H1 (cell line): ENCODE measurements at regions not wholly inside any gene's neighbourhood (a gene's known extent, or its start where the extent isn't known, plus 50 kb on each side); places are given as distances from the start of the nearest gene placed in this dataset.

Experiments
- CTCF ChIA-PET: fragments of 300-600 bp; sonication (Branson Sonifier 250); formaldehyde crosslinking; loops from one replicate; lab custom pipeline; 2021; ENCODE audit not compliant: partially characterized antibody; lab: Charles Lee
- POLR2A ChIA-PET: fragments of 300-600 bp; sonication (Branson Sonifier 250); formaldehyde crosslinking; loops from one replicate; lab custom pipeline; 2021; ENCODE audit warnings: inconsistent platforms; ENCODE audit not compliant: partially characterized antibody; lab: Charles Lee
- DNase-seq, 2 experiments: peaks; one replicate each; pipeline versions ENCODE4 v3.0.0 to v3.0.0-alpha.2; 2010 to 2022; ENCODE audit warnings: low spot score in 2 of 2, low read depth in 1 of 2, mixed read lengths in 1 of 2
- FAIRE-seq: peaks from 2 replicates; lab custom pipeline; 2011; peaks lifted over from hg19 to GRCh38; lab: Jason Lieb, UNC
- H2AFZ ChIP-seq: 2 replicates; pipeline ENCODE4 v1.8.1; 2012; ENCODE audit warnings: low read length, inconsistent platforms
- H2AK5ac ChIP-seq: 2 replicates; pipeline ENCODE4 v1.6.1; 2013; ENCODE audit warnings: low read depth, low read length
- H2BK120ac ChIP-seq: replicated peaks from 2 replicates; pipeline ENCODE3; 2013; ENCODE audit warnings: low read depth, low read length, inconsistent platforms
- H2BK12ac ChIP-seq: 2 replicates; pipeline ENCODE4 v1.6.1; 2013; ENCODE audit warnings: low read depth, low read length
- H2BK15ac ChIP-seq: 2 replicates; pipeline ENCODE4 v1.6.1; 2013; ENCODE audit warnings: low read length
- H2BK20ac ChIP-seq: 2 replicates; pipeline ENCODE4 v1.6.1; 2013; ENCODE audit warnings: low read length
- H2BK5ac ChIP-seq: 2 replicates; pipeline ENCODE4 v1.6.1; 2013; ENCODE audit warnings: low read depth, low read length
- H3K14ac ChIP-seq: 2 replicates; pipeline ENCODE4 v1.6.1; 2013; ENCODE audit warnings: inconsistent platforms; ENCODE audit not compliant: insufficient read length
- H3K18ac ChIP-seq: 2 replicates; pipeline ENCODE4 v1.6.1; 2013; ENCODE audit warnings: low read length; ENCODE audit errors: extremely low read depth
- H3K23ac ChIP-seq: 2 replicates; pipeline ENCODE4 v1.6.1; 2013; ENCODE audit warnings: inconsistent platforms; ENCODE audit not compliant: insufficient read length
- H3K23me2 ChIP-seq: 2 replicates; pipeline ENCODE4 v1.6.1; 2013; ENCODE audit warnings: low read depth, low read length
- H3K27ac ChIP-seq: 2 replicates; pipeline ENCODE4 v1.6.1; 2011; ENCODE audit warnings: low read depth, low read length, inconsistent platforms
- H3K27me3 ChIP-seq, 4 experiments: replicated peaks in 1 of 4; 1 replicate in 1 of 4; 2 replicates in 3 of 4; pipeline versions ENCODE4 v1.6.1 to v1.8.1; 2011 to 2013; ENCODE audit warnings: low read length in 3 of 4, mild to moderate bottlenecking in 3 of 4, inconsistent platforms in 2 of 4, mixed read lengths in 2 of 4, moderate library complexity in 1 of 4; ENCODE audit not compliant: control insufficient read depth in 3 of 4, insufficient read depth in 3 of 4; ENCODE audit errors: extremely low read depth in 1 of 4
- H3K36me3 ChIP-seq, 4 experiments: 2 replicates each; pipeline versions ENCODE4 v1.6.1 to v1.8.1; 2011 to 2013; ENCODE audit warnings: mild to moderate bottlenecking in 4 of 4, low read length in 3 of 4, moderate library complexity in 2 of 4, control low read depth in 1 of 4, inconsistent platforms in 1 of 4; ENCODE audit not compliant: insufficient read depth in 4 of 4, control insufficient read depth in 2 of 4
- H3K4ac ChIP-seq: replicated peaks from 2 replicates; pipeline ENCODE3; 2013; ENCODE audit warnings: low read length, low read depth, mixed read lengths, inconsistent platforms; ENCODE audit not compliant: insufficient read length
- H3K4me1 ChIP-seq, 4 experiments: replicated peaks in 1 of 4; 1 replicate in 1 of 4; 2 replicates in 3 of 4; pipeline versions ENCODE4 v1.6.1 to v1.8.1; 2011 to 2013; ENCODE audit warnings: low read length in 3 of 4, inconsistent platforms in 2 of 4, mixed read lengths in 1 of 4; ENCODE audit not compliant: insufficient read depth in 4 of 4, control insufficient read depth in 3 of 4
- H3K4me2 ChIP-seq, 2 experiments: 2 replicates each; pipeline versions ENCODE4 v1.6.1 to v1.8.1; 2011 to 2013; ENCODE audit warnings: low read depth in 2 of 2, low read length in 2 of 2, control low read depth in 1 of 2, inconsistent platforms in 1 of 2, mild to moderate bottlenecking in 1 of 2; ENCODE audit not compliant: insufficient read depth in 1 of 2
- H3K4me3 ChIP-seq, 4 experiments: fragments of 200-600, 300-600 bp in 1 of 4; sonication (generic), shearing (Covaris generic), sonication (Bioruptor Twin) in 1 of 4; 2 replicates each; pipeline versions ENCODE4 v1.5.1 to v1.8.1; 2011 to 2016; ENCODE audit warnings: low read length in 4 of 4, low read depth in 3 of 4, control low read depth in 2 of 4, inconsistent platforms in 2 of 4, mild to moderate bottlenecking in 2 of 4, mixed read lengths in 1 of 4, moderate library complexity in 1 of 4; ENCODE audit not compliant: insufficient read depth in 2 of 4; ENCODE audit errors: extremely low read depth in 1 of 4
- H3K56ac ChIP-seq: replicated peaks from 2 replicates; pipeline ENCODE3; 2013; ENCODE audit warnings: low read depth, mild to moderate bottlenecking, mixed read lengths, low read length, inconsistent platforms; ENCODE audit not compliant: insufficient read length
- H3K79me1 ChIP-seq: 2 replicates; pipeline ENCODE4 v1.6.1; 2013; ENCODE audit warnings: low read depth, low read length, control low read depth
- H3K79me2 ChIP-seq, 2 experiments: 2 replicates each; pipeline versions ENCODE4 v1.6.1 to v1.8.1; 2012 to 2013; ENCODE audit warnings: low read length in 2 of 2, mild to moderate bottlenecking in 2 of 2, inconsistent platforms in 1 of 2; ENCODE audit not compliant: insufficient read depth in 2 of 2, control insufficient read depth in 1 of 2
- H3K9ac ChIP-seq, 4 experiments: replicated peaks in 1 of 4; 1 replicate in 1 of 4; 2 replicates in 3 of 4; pipeline versions ENCODE4 v1.6.1 to v1.8.1; 2011 to 2013; ENCODE audit warnings: low read depth in 3 of 4, low read length in 3 of 4, control low read depth in 2 of 4, mild to moderate bottlenecking in 2 of 4, moderate library complexity in 2 of 4, inconsistent platforms in 1 of 4; ENCODE audit errors: extremely low read depth in 1 of 4
- H3K9me3 ChIP-seq, 2 experiments: 2 replicates each; pipeline versions ENCODE4 v1.6.1 to v1.8.1; 2012 to 2013; ENCODE audit warnings: mild to moderate bottlenecking in 2 of 2, moderate library complexity in 2 of 2, control low read depth in 1 of 2, inconsistent platforms in 1 of 2, low read depth in 1 of 2, low read length in 1 of 2, mixed read lengths in 1 of 2; ENCODE audit not compliant: insufficient read depth in 2 of 2
- H4K20me1 ChIP-seq, 2 experiments: replicated peaks in 1 of 2; 2 replicates each; pipeline versions ENCODE3 to v1.8.1; 2011 to 2013; ENCODE audit warnings: inconsistent platforms in 2 of 2, low read length in 2 of 2, mild to moderate bottlenecking in 1 of 2; ENCODE audit not compliant: insufficient read depth in 2 of 2, control insufficient read depth in 1 of 2
- H4K5ac ChIP-seq: 2 replicates; pipeline ENCODE4 v1.6.1; 2013; ENCODE audit warnings: low read length, low read depth, mixed read lengths, inconsistent platforms; ENCODE audit not compliant: insufficient read length
- H4K8ac ChIP-seq: 2 replicates; pipeline ENCODE4 v1.8.0; 2013; ENCODE audit warnings: mild to moderate bottlenecking, moderate library complexity, low read length, inconsistent platforms; ENCODE audit not compliant: insufficient read depth; ENCODE audit errors: extremely low read depth
- H4K91ac ChIP-seq: replicated peaks from 2 replicates; pipeline ENCODE3; 2013; ENCODE audit warnings: low read length, mixed read lengths, inconsistent platforms; ENCODE audit not compliant: insufficient read length
- BRCA1 ChIP-seq: IDR thresholded peaks from 2 replicates; pipeline ENCODE4 v1.6.1; 2012; ENCODE audit warnings: low read depth, low read length, improper control_type of control experiment
- CHD1 ChIP-seq: IDR thresholded peaks from 2 replicates; pipeline ENCODE4 v1.6.1; 2012; ENCODE audit warnings: low read depth, low read length, improper control_type of control experiment
- CHD2 ChIP-seq: IDR thresholded peaks from 2 replicates; pipeline ENCODE4 v1.6.1; 2012; ENCODE audit warnings: low read length, improper control_type of control experiment
- CTBP2 ChIP-seq: IDR thresholded peaks from 2 replicates; pipeline ENCODE4 v1.7.0; 2011; ENCODE audit warnings: borderline replicate concordance, mild to moderate bottlenecking, moderate library complexity, mixed read lengths, low read length; ENCODE audit not compliant: insufficient read depth, insufficient read length
- EP300 ChIP-seq, 2 experiments: IDR thresholded peaks; 1 replicate in 1 of 2; 2 replicates in 1 of 2; pipeline ENCODE4 v1.6.1; 2011 to 2012; ENCODE audit warnings: low read depth in 2 of 2, low read length in 2 of 2, mild to moderate bottlenecking in 2 of 2, borderline replicate concordance in 1 of 2, inconsistent platforms in 1 of 2, moderate library complexity in 1 of 2
- GABPA ChIP-seq: IDR thresholded peaks from 2 replicates; pipeline ENCODE4 v1.6.1; 2011; ENCODE audit warnings: mild to moderate bottlenecking, low read length, moderate library complexity, borderline replicate concordance; ENCODE audit not compliant: insufficient read depth
- HDAC2 ChIP-seq, 2 experiments: fragments of 300-600 bp in 1 of 2; sonication (generic) in 1 of 2; IDR thresholded peaks; 2 replicates each; pipeline ENCODE4 v1.6.1; 2011 to 2012; ENCODE audit warnings: low read depth in 2 of 2, low read length in 2 of 2, mild to moderate bottlenecking in 2 of 2, moderate library complexity in 2 of 2, borderline replicate concordance in 1 of 2, inconsistent platforms in 1 of 2
- HDAC6 ChIP-seq: IDR thresholded peaks from one replicate; pipeline ENCODE4 v1.7.1; 2012; ENCODE audit warnings: low read depth, mild to moderate bottlenecking, inconsistent platforms, low read length, moderate library complexity
- JUND ChIP-seq: IDR thresholded peaks from 2 replicates; pipeline ENCODE4 v1.6.1; 2011; ENCODE audit warnings: mild to moderate bottlenecking, improper control_type of control experiment, low read length
- KDM1A ChIP-seq: fragments of 200-600, 300-600 bp; sonication (generic); IDR thresholded peaks from 2 replicates; pipeline ENCODE4 v1.7.1; 2016; ENCODE audit warnings: mild to moderate bottlenecking, low read length, borderline replicate concordance
- POLR2AphosphoS5 ChIP-seq: IDR thresholded peaks from 2 replicates; pipeline ENCODE4 v1.6.1; 2011; ENCODE audit warnings: low read depth, low read length
- SP4 ChIP-seq: IDR thresholded peaks from 2 replicates; pipeline ENCODE4 v1.6.1; 2012; ENCODE audit warnings: low read length, inconsistent platforms
- TEAD4 ChIP-seq: IDR thresholded peaks from 2 replicates; pipeline ENCODE4 v1.6.1; 2012; ENCODE audit warnings: low read depth, low read length, inconsistent platforms, mixed read lengths
- WGBS, 2 experiments: shearing (Covaris generic) in 1 of 2; methylation state at CpG; one replicate each; pipeline versions ENCODE4 v1.1.6 to v1.1.7; 2013 to 2015; ENCODE audit warnings: low lambda C conversion rate in 2 of 2, mixed read lengths in 2 of 2, inconsistent platforms in 1 of 2, low coverage in 1 of 2, missing lambda C conversion rate in 1 of 2; ENCODE audit not compliant: insufficient replicate concordance in 2 of 2, insufficient coverage in 1 of 2, insufficient read length in 1 of 2; ENCODE audit errors: extremely low coverage in 1 of 2, missing lambda C conversion rate in 1 of 2; 5-methylcytosine and 5-hydroxymethylcytosine counted together
- TF ChIP-seq, protein P1 (sequence below): IDR thresholded peaks from 2 replicates; pipeline ENCODE4 v1.6.1; 2012; ENCODE audit warnings: low read length, inconsistent platforms

DNA sequence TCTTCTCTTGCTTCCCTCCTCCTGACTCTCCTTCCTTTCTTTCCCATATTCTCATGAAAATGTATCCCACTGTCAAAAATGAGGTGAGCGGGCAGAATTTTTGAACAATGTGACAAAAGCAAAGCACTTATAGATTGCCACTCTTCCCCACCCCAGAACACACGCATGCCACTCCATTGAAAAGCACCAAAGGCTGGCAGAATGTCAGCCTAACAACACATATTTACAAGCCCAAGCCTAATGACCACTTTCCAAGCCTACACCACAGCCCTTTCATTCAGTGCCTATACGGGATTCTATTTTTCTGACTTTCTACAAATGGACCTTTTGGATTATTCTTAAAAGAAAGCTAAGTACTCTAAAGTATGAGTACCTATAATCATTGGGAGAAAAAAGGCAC, 62.9 kb upstream of the METAP2 start:
- no peak overlapping the region for H2AK5ac ChIP-seq
- no peak for DNase-seq
- no peak for FAIRE-seq
- TF ChIP-seq EP300 (IDR thresholded peaks at IDR 0.05; ENCODE audit: borderline replicate concordance in 1 of 2, low read depth in 2 of 2, low read length in 2 of 2) (no peak), CHD1 (no peak), HDAC2 (IDR thresholded peaks at IDR 0.05; ENCODE audit: borderline replicate concordance in 1 of 2, low read depth in 2 of 2, low read length in 2 of 2) (no peak), KDM1A (no peak), BRCA1 (no peak), CTBP2 (no peak), GABPA (no peak), JUND (no peak), SP4 (no peak), POLR2AphosphoS5 (no peak), HDAC6 (no peak), CHD2 (no peak), TEAD4 (no peak)
- TF ChIP-seq, protein P1, sequence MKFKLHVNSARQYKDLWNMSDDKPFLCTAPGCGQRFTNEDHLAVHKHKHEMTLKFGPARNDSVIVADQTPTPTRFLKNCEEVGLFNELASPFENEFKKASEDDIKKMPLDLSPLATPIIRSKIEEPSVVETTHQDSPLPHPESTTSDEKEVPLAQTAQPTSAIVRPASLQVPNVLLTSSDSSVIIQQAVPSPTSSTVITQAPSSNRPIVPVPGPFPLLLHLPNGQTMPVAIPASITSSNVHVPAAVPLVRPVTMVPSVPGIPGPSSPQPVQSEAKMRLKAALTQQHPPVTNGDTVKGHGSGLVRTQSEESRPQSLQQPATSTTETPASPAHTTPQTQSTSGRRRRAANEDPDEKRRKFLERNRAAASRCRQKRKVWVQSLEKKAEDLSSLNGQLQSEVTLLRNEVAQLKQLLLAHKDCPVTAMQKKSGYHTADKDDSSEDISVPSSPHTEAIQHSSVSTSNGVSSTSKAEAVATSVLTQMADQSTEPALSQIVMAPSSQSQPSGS, result no peak

More for the DNA sequence above, 62.9 kb upstream of the METAP2 start:
- Histone ChIP-seq H3K4ac (no peak overlapping the region), H3K4me1 (no peaks in the 10 kb centered on the region; a peak in 1 of 7 replicates), H2BK12ac (no peak overlapping the region), H3K18ac (no peak overlapping the region), H3K9ac (no peak overlapping the region), H4K20me1 (no peaks in the 10 kb centered on the region), H2BK120ac (no peak overlapping the region), H4K8ac (no peak overlapping the region), H4K91ac (no peak overlapping the region), H2BK15ac (no peak overlapping the region), H2BK5ac (no peak overlapping the region), H3K23ac (no peak overlapping the region), H3K4me2 (no peak overlapping the region), H3K4me3 (no peak overlapping the region), H3K56ac (no peak overlapping the region), H3K27me3 (no peaks in the 10 kb centered on the region), H4K5ac (no peak overlapping the region), H3K14ac (no peak overlapping the region), H3K27ac (no peak overlapping the region), H3K23me2 (no peaks in the 10 kb centered on the region), H3K36me3 (no peaks in the 10 kb centered on the region), H2AFZ (0 out of 2 replicates have a peak overlapping the region, but pooled peaks have one; percentile 15), H3K79me2 (no peaks in the 10 kb centered on the region), H2BK20ac (no peak overlapping the region), H3K9me3 (no peaks in the 10 kb centered on the region), H3K79me1 (no peaks in the 10 kb centered on the region)
- ChIA-PET POLR2A (no interaction called here), CTCF (no interaction called here)
- 84% methylated on average over 3 of the region's 3 CpGs; no CpG with 5 or more reads in 1 of the 2 experiments for WGBS, 2 experiments
